GM23248 (cell line): ENCODE measurements at regions not wholly inside any gene's neighbourhood (a gene's known extent, or its start where the extent isn't known, plus 50 kb on each side); places are given as distances from the start of the nearest gene placed in this dataset.

Experiments used
- DNase-seq: peaks from one replicate; pipeline ENCODE4 v3.0.0-alpha.2; 2015
- H2AFZ ChIP-seq: fragments of 200-600 bp; sonication (generic); 2 replicates; pipeline ENCODE4 v1.6.1; 2016; ENCODE audit warnings: antibody characterized with exemption
- H3F3A ChIP-seq: fragments of 200-600 bp; sonication (generic); 2 replicates; pipeline ENCODE4 v1.6.1; 2016; ENCODE audit warnings: mild to moderate bottlenecking, antibody characterized with exemption, mixed run types; ENCODE audit not compliant: insufficient read depth
- H3K27ac ChIP-seq: fragments of 200-600 bp; sonication (generic); 2 replicates; pipeline ENCODE4 v1.5.1; 2016; ENCODE audit warnings: mild to moderate bottlenecking
- H3K27me3 ChIP-seq: fragments of 200-600 bp; sonication (generic); replicated peaks from 2 replicates; pipeline ENCODE4 v1.6.1; 2016; ENCODE audit warnings: mild to moderate bottlenecking; ENCODE audit not compliant: insufficient read depth
- H3K36me3 ChIP-seq: fragments of 200-600 bp; sonication (generic); 2 replicates; pipeline ENCODE4 v1.6.1; 2016; ENCODE audit warnings: low read depth, mild to moderate bottlenecking
- H3K4me1 ChIP-seq: fragments of 200-600 bp; sonication (generic); 2 replicates; pipeline ENCODE4 v1.6.1; 2016; ENCODE audit warnings: mild to moderate bottlenecking; ENCODE audit not compliant: insufficient read depth
- H3K4me2 ChIP-seq: fragments of 200-600 bp; sonication (generic); one replicate; pipeline ENCODE4 v1.6.1; 2016; ENCODE audit warnings: mild to moderate bottlenecking; ENCODE audit not compliant: unreplicated experiment
- H3K4me3 ChIP-seq: fragments of 200-600 bp; sonication (generic); 2 replicates; pipeline ENCODE4 v1.5.1; 2016; ENCODE audit warnings: mild to moderate bottlenecking
- H3K79me2 ChIP-seq: fragments of 200-600 bp; sonication (generic); 2 replicates; pipeline ENCODE4 v1.6.1; 2016; ENCODE audit warnings: mild to moderate bottlenecking; ENCODE audit not compliant: insufficient read depth
- H3K9ac ChIP-seq: fragments of 200-600 bp; sonication (generic); 2 replicates; pipeline ENCODE4 v1.6.1; 2016; ENCODE audit warnings: mild to moderate bottlenecking
- H3K9me2 ChIP-seq: fragments of 200-600 bp; sonication (generic); 2 replicates; pipeline ENCODE4 v1.6.1; 2016; ENCODE audit warnings: mixed run types, mild to moderate bottlenecking, moderate library complexity; ENCODE audit not compliant: insufficient read depth
- H3K9me3 ChIP-seq: fragments of 200-600 bp; sonication (generic); one replicate; pipeline ENCODE4 v1.6.1; 2017; ENCODE audit warnings: low read depth
- H4K20me1 ChIP-seq: fragments of 200-600 bp; sonication (generic); 2 replicates; pipeline ENCODE4 v1.6.0; 2016; ENCODE audit not compliant: insufficient read depth
- EZH2 ChIP-seq: fragments of 200-600 bp; sonication (generic); IDR thresholded peaks from 2 replicates; pipeline ENCODE4 v1.6.1; 2018; ENCODE audit warnings: antibody characterized with exemption, mild to moderate bottlenecking; ENCODE audit not compliant: insufficient read depth, poor library complexity, severe bottlenecking
- EZH2phosphoT487 ChIP-seq: fragments of 200-600 bp; sonication (generic); IDR thresholded peaks from 2 replicates; pipeline ENCODE4 v1.6.1; 2018; ENCODE audit warnings: antibody characterized with exemption, moderate library complexity, mild to moderate bottlenecking, low read depth; ENCODE audit not compliant: insufficient read depth
- WGBS, 2 experiments: methylation state at CpG; one replicate each; pipeline ENCODE4 v1.1.6; 2015 to 2017; ENCODE audit warnings: low lambda C conversion rate in 2 of 2, low coverage in 1 of 2; ENCODE audit errors: missing lambda C conversion rate in 2 of 2; 5-methylcytosine and 5-hydroxymethylcytosine counted together
- in situ Hi-C: fragments of 300-500 bp; cut with MboI; formaldehyde crosslinking; loops from 2 replicates; pipeline ENCODE4 v1.15.0; 2020

DNA sequence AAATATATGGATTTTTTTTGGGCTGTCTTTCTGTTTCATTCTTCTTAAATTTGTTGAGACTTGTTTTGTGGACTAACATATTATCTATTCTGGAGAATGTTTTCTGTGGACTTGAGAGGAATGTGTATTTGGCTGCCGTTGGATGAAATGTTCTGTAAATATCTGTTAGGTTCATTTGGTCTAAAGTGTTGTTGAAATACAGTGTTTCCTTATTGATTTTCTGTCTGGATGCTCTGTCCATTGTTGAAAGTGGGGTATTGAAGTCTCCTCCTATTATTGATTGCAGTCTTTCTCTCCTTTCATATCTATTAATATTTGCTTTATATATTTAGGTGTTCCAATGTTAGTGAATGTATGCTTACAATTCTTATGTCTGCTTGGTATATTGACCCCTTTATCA, 431.8 kb downstream of the RAPGEF2 start:
- Histone ChIP-seq H3K27me3 (no peaks in the 10 kb centered on the region; the same call in 1 of the 2 replicates), H3K9me3 (no peaks in the 10 kb centered on the region), H3K79me2 (no peaks in the 10 kb centered on the region), H3K9ac (no peak overlapping the region), H2AFZ (no peak overlapping the region), H3K4me3 (no peak overlapping the region), H3K4me1 (no peaks in the 10 kb centered on the region), H3K27ac (no peak overlapping the region), H3K9me2 (no peaks in the 10 kb centered on the region), H3K36me3 (no peaks in the 10 kb centered on the region), H3F3A (no peaks in the 10 kb centered on the region), H3K4me2 (no peak overlapping the region), H4K20me1 (no peaks in the 10 kb centered on the region)
- TF ChIP-seq EZH2 (no peak), EZH2phosphoT487 (no peak)
- WGBS, 2 experiments: 27 to 50% methylated on average over 1 of the region's 1 CpG
- DNase-seq: no peak
- in situ Hi-C loops: no loop called here

DNA sequence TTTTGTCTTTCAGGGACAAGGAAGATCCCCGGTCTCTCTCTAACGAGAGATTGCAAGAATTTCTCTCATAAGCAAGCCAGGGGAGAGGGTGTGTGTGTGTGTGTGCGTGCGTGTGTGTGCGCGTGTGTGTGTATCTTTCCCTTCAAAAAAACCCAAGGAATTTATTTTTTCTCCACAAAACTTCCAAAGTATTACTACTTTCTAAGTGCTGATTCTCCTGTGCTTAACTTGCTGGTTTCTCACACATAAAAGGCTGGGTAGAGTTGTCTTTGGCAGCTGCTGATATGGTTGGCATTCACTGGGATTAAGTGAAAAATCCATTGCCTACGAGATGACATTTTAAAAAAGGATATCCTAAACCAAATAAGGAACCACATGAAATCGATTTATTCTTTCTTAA, 435.7 kb downstream of the RAPGEF2 start:
- 32 to 35% methylated on average over 8 of the region's 8 CpGs for WGBS, 2 experiments
- no peaks in the 10 kb centered on the region for H3K79me2 ChIP-seq
- H4K20me1 ChIP-seq: no peaks in the 10 kb centered on the region
- no peaks in the 10 kb centered on the region for H3F3A ChIP-seq
- H2AFZ ChIP-seq: no peak overlapping the region
- in situ Hi-C loops: no loop called here
- no peak for DNase-seq
- H3K4me3 ChIP-seq: no peak overlapping the region
- H3K27me3 ChIP-seq: no peaks in the 10 kb centered on the region; the same call in 1 of the 2 replicates
- no peak overlapping the region for H3K9ac ChIP-seq
- H3K27ac ChIP-seq: no peak overlapping the region
- H3K4me2 ChIP-seq: no peak overlapping the region
- H3K9me3 ChIP-seq: no peaks in the 10 kb centered on the region
- H3K36me3 ChIP-seq: no peaks in the 10 kb centered on the region
- no peaks in the 10 kb centered on the region for H3K9me2 ChIP-seq
- TF ChIP-seq EZH2 (no peak), EZH2phosphoT487 (no peak)
- H3K4me1 ChIP-seq: no peaks in the 10 kb centered on the region

DNA sequence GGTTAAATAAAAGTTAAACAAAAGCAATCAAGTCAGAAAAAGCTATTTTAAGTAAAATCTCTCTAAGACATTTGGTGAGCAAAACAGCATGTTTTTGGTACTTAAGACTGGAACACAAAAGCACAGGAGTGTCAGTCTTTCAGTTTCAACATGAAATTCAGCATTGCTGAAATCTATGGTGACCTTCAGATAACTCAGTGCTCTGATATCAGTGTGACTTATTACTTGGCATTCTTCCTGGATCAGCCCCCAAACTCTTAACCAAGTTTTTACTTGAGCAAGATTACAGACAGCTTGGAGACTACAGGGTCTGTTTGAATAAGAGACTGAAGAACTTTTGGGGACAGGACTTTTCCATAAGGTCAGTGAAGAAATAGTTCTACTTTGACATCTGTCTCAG, 437.2 kb downstream of the RAPGEF2 start:
- no peaks in the 10 kb centered on the region for H3K9me2 ChIP-seq
- no peaks in the 10 kb centered on the region; the same call in 1 of the 2 replicates for H3K27me3 ChIP-seq
- no peaks in the 10 kb centered on the region for H3K4me1 ChIP-seq
- no peaks in the 10 kb centered on the region for H3F3A ChIP-seq
- in situ Hi-C loops: no loop called here
- H3K4me3 ChIP-seq: no peak overlapping the region
- no peaks in the 10 kb centered on the region for H4K20me1 ChIP-seq
- H3K79me2 ChIP-seq: no peaks in the 10 kb centered on the region
- no peak for DNase-seq
- H3K9ac ChIP-seq: no peak overlapping the region
- no peaks in the 10 kb centered on the region for H3K9me3 ChIP-seq
- H3K27ac ChIP-seq: no peak overlapping the region
- H3K36me3 ChIP-seq: no peaks in the 10 kb centered on the region
- no peak overlapping the region for H3K4me2 ChIP-seq
- H2AFZ ChIP-seq: no peak overlapping the region
- TF ChIP-seq EZH2phosphoT487 (no peak), EZH2 (no peak)

DNA sequence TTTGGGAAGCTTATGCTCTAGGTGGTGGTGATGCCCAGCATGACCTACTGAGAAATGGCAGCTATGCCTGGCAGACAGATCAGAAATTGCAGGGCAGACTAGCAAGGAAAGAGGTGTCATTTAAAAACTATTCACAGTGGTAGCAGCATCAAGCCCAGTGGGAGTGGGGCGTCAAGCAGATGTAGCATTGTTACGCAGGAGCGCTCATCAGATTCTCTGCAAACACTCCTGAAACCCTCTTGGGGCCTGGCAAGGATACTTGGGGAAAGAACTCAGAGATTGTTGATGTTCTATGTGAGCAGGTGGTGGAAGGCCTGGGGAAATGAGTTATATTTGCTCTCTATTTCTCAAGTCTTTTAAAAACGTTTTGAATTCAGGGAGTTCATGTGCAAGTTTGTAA, 437.6 kb downstream of the RAPGEF2 start:
- TF ChIP-seq EZH2: no peak
- TF ChIP-seq EZH2phosphoT487: no peak
- H3K27me3 ChIP-seq: no peaks in the 10 kb centered on the region; the same call in 1 of the 2 replicates
- no peaks in the 10 kb centered on the region for H3K4me1 ChIP-seq
- no peak for DNase-seq
- no peak overlapping the region for H2AFZ ChIP-seq
- H4K20me1 ChIP-seq: no peaks in the 10 kb centered on the region
- H3K9me2 ChIP-seq: no peaks in the 10 kb centered on the region
- H3K27ac ChIP-seq: no peak overlapping the region
- H3K79me2 ChIP-seq: no peaks in the 10 kb centered on the region
- H3F3A ChIP-seq: no peaks in the 10 kb centered on the region
- H3K4me2 ChIP-seq: no peak overlapping the region
- no peaks in the 10 kb centered on the region for H3K9me3 ChIP-seq
- 32 to 39% methylated on average over 4 of the region's 4 CpGs for WGBS, 2 experiments
- H3K4me3 ChIP-seq: no peak overlapping the region
- in situ Hi-C loops: no loop called here
- H3K36me3 ChIP-seq: no peaks in the 10 kb centered on the region
- H3K9ac ChIP-seq: no peak overlapping the region

- no peaks in the 10 kb centered on the region for H3F3A ChIP-seq
- no peaks in the 10 kb centered on the region for H3K79me2 ChIP-seq
- H3K4me3 ChIP-seq: no peak overlapping the region
- no peaks in the 10 kb centered on the region for H3K9me3 ChIP-seq
- no peaks in the 10 kb centered on the region; the same call in 1 of the 2 replicates for H3K27me3 ChIP-seq
- TF ChIP-seq EZH2phosphoT487 (no peak), EZH2 (no peak)
- no peaks in the 10 kb centered on the region for H3K4me1 ChIP-seq
- no peaks in the 10 kb centered on the region for H3K9me2 ChIP-seq
- H3K36me3 ChIP-seq: no peaks in the 10 kb centered on the region
- in situ Hi-C loops: no loop called here
- H3K27ac ChIP-seq: no peak overlapping the region
- H3K4me2 ChIP-seq: no peak overlapping the region
- no peak overlapping the region for H3K9ac ChIP-seq
- no peak for DNase-seq
- H4K20me1 ChIP-seq: no peaks in the 10 kb centered on the region
- H2AFZ ChIP-seq: no peak overlapping the region
- WGBS, 2 experiments: 9 to 19% methylated on average over 2 of the region's 2 CpGs
Observed at GRCh38 chr4:159541143-159541542, 438.3 kb downstream of the RAPGEF2 start.
